ENCODE measurements at regions not wholly inside any gene's neighbourhood (a gene's known extent, or its start where the extent isn't known, plus 50 kb on each side); places are given as distances from the start of the nearest gene placed in this dataset.

- H2AFZ ChIP-seq (ENCODE audit: low read length) = no peak overlapping the region
- H3K4ac ChIP-seq (ENCODE audit: low read depth, low read length) = no peak overlapping the region
- H2BK12ac ChIP-seq (ENCODE audit: insufficient read length, low read depth, low read length) = no peak overlapping the region
- H3K4me1 ChIP-seq (ENCODE audit: insufficient read depth, low read length) = no peaks in the 10 kb centered on the region
- H3K4me2 ChIP-seq (ENCODE audit: insufficient read depth, insufficient read length, low read length) = no peak overlapping the region
- Mint-ChIP-seq H3K4me3 (no peak overlapping the region), H3K36me3 (ENCODE audit: insufficient read depth in 1 of 3, low read depth in 3 of 3) (no peaks in the 10 kb centered on the region), H3K27ac (no peak overlapping the region), H3K4me1 (no peaks in the 10 kb centered on the region), H3K27me3 (ENCODE audit: low read depth) (no peaks in the 10 kb centered on the region), H3K9me3 (no peaks in the 10 kb centered on the region)
- no peak overlapping the region for H2BK120ac ChIP-seq (ENCODE audit: low read depth, low read length, poor library complexity, severe bottlenecking)
- no peak overlapping the region for H3K23ac ChIP-seq (ENCODE audit: insufficient read length, low read depth, low read length)
- H2AK5ac ChIP-seq (ENCODE audit: insufficient read length, low read length) = no peak overlapping the region
- H3K9ac ChIP-seq (ENCODE audit: extremely low read depth, insufficient read length, low read length) = no peak overlapping the region
- H2BK5ac ChIP-seq (ENCODE audit: insufficient read length, low read length) = no peak overlapping the region
- no peak overlapping the region for H4K8ac ChIP-seq (replicated peaks; ENCODE audit: insufficient read length, low read depth, low read length)
- H3T11ph ChIP-seq (ENCODE audit: low read length) = no peak overlapping the region
- H3K56ac ChIP-seq (ENCODE audit: insufficient read length, low read depth, low read length) = no peak overlapping the region
- no peak overlapping the region for H2BK20ac ChIP-seq (ENCODE audit: low read depth, low read length, poor library complexity, severe bottlenecking)
- no peak overlapping the region for H3K18ac ChIP-seq (ENCODE audit: insufficient read length, low read depth, low read length)
- no peak overlapping the region for H2BK15ac ChIP-seq (ENCODE audit: low read depth, low read length)
- H4K91ac ChIP-seq (ENCODE audit: insufficient read length, low read depth, low read length) = no peak overlapping the region
- no peak overlapping the region for H3K14ac ChIP-seq (ENCODE audit: insufficient read depth, low read length)
- no peaks in the 10 kb centered on the region for H3K79me1 ChIP-seq (ENCODE audit: insufficient read depth, low read depth, low read length, poor library complexity, severe bottlenecking)
- H4K20me1 ChIP-seq (ENCODE audit: control insufficient read depth, insufficient read depth, insufficient read length) = no peaks in the 10 kb centered on the region
- WGBS (ENCODE audit: extremely low coverage, insufficient read length, low lambda C conversion rate) = no CpG with 5 or more reads among the region's 3 CpGs
- no peak for TF ChIP-seq CTCF (conservative IDR thresholded peaks at IDR 0.05)
- no peaks in the 10 kb centered on the region for H3K9me3 ChIP-seq (ENCODE audit: control insufficient read depth, low read depth, low read length)
- H3K27ac ChIP-seq (ENCODE audit: insufficient read length, low read depth, low read length) = no peak overlapping the region
- no peak for DNase-seq
- no peaks in the 10 kb centered on the region for H3K79me2 ChIP-seq (ENCODE audit: insufficient read depth, low read length)
- H4K5ac ChIP-seq (ENCODE audit: insufficient read length, low read depth, low read length) = no peak overlapping the region
- H3K23me2 ChIP-seq (ENCODE audit: insufficient read length, low read depth, low read length, poor library complexity, severe bottlenecking) = no peaks in the 10 kb centered on the region
- H3K27me3 ChIP-seq (ENCODE audit: insufficient read depth, low read length) = no peaks in the 10 kb centered on the region
Measured at GRCh38 chr15:36438499-36438898, 140.9 kb upstream of the CDIN1 start.

Measured in H9 (cell line).